ENCODE measurements at regions not wholly inside any gene's neighbourhood (a gene's known extent, or its start where the extent isn't known, plus 50 kb on each side); places are given as distances from the start of the nearest gene placed in this dataset.

GRCh38 chr9:106723926-106724325 lies 139.0 kb upstream of the ZNF462 start:
- TF ChIP-seq CTCF (IDR thresholded peaks at IDR 0.05): no peak
- no peak for TF ChIP-seq ZFX (IDR thresholded peaks at IDR 0.05; ENCODE audit: borderline replicate concordance)

Measured in 22Rv1 (cell line).